Activated naive CD4-positive, alpha-beta T cell treated with anti-CD3 and anti-CD28 coated beads, Interleukin-2, amount 50 U/mL, for 24 hours (primary cell): ENCODE measurements at regions not wholly inside any gene's neighbourhood (a gene's known extent, or its start where the extent isn't known, plus 50 kb on each side); places are given as distances from the start of the nearest gene placed in this dataset.
"Not testable (repeated sequence)": the region's sequence is repeated elsewhere in the genome, so short reads cannot be mapped to it uniquely, and the experiment has no call there.

Experiments
- H3K27ac Mint-ChIP-seq: one replicate; pipeline ENCODE4 v1.8.0; 2021; ENCODE audit warnings: mild to moderate bottlenecking, mixed read lengths
- H3K27me3 Mint-ChIP-seq: one replicate; pipeline ENCODE4 v1.8.0; 2021; ENCODE audit warnings: mixed read lengths
- H3K36me3 Mint-ChIP-seq: one replicate; pipeline ENCODE4 v1.8.0; 2021; ENCODE audit warnings: mixed read lengths
- H3K4me1 Mint-ChIP-seq: one replicate; pipeline ENCODE4 v1.8.0; 2021; ENCODE audit warnings: mixed read lengths
- H3K4me3 Mint-ChIP-seq: one replicate; pipeline ENCODE4 v1.8.0; 2021; ENCODE audit warnings: mild to moderate bottlenecking, mixed read lengths
- H3K9me3 Mint-ChIP-seq: one replicate; pipeline ENCODE4 v1.8.0; 2021; ENCODE audit warnings: mixed read lengths

DNA sequence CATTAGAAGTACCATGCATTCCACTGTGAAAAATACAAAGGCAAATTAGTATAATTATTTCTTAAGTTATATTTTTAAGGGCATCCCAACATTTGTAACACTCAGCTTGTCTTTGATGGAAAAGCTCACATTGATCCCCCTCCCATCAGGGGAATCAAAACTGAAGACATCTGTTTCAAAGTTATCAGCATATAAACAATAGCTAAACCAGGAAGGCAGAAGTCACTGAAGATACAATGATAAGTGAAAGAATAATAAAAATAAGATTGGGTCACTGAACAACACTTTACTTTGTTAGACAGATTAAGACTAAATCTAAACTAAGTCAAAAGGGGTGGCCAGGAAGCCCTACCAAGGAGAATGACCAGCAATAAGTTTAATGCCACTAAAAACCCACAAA is 801.9 kb upstream of the ACO1 start:
- Mint-ChIP-seq H3K4me1 (no peaks in the 10 kb centered on the region), H3K27ac (no peak overlapping the region), H3K36me3 (peaks cover 2% of the 10 kb centered on the region), H3K27me3 (no peaks in the 10 kb centered on the region), H3K4me3 (no peak overlapping the region), H3K9me3 (peaks cover 6% of the 10 kb centered on the region)

- H3K36me3 Mint-ChIP-seq, result peaks cover 2% of the 10 kb centered on the region
- peaks cover 6% of the 10 kb centered on the region for H3K9me3 Mint-ChIP-seq
- H3K27ac Mint-ChIP-seq, result no peak overlapping the region
- H3K4me1 Mint-ChIP-seq, result no peaks in the 10 kb centered on the region
- H3K27me3 Mint-ChIP-seq, result no peaks in the 10 kb centered on the region
- H3K4me3 Mint-ChIP-seq, result no peak overlapping the region
These were observed 799.3 kb upstream of the ACO1 start for GRCh38 chr9:31585158-31585557.

DNA sequence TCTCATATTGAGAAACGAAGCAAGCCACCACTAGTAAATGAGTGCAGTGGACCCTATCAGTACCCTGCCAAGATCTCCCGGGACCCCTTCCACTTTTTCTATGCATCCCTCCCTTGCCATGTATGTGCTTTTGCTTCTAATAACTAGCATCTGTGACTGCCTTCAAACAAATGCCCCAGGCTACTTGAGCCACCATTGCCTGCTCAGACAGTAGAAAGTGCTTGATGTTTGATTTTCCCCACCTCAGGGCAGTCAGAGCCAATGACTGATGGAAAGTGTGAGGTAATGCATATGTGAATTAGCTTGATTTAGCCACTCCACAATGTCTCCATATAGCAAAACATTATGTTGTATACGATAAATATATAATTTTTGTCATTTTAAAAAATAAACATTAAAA is 797.3 kb upstream of the ACO1 start:
- Mint-ChIP-seq H3K4me1 (no peaks in the 10 kb centered on the region), H3K36me3 (no peaks in the 10 kb centered on the region), H3K27me3 (no peaks in the 10 kb centered on the region), H3K27ac (no peak overlapping the region), H3K9me3 (no peaks in the 10 kb centered on the region), H3K4me3 (no peak overlapping the region)

- Mint-ChIP-seq H3K36me3 (no peaks in the 10 kb centered on the region), H3K4me3 (no peak overlapping the region), H3K27ac (no peak overlapping the region), H3K4me1 (no peaks in the 10 kb centered on the region), H3K27me3 (no peaks in the 10 kb centered on the region), H3K9me3 (no peaks in the 10 kb centered on the region)
These were observed 796.4 kb upstream of the ACO1 start for GRCh38 chr9:31588006-31588405.

DNA sequence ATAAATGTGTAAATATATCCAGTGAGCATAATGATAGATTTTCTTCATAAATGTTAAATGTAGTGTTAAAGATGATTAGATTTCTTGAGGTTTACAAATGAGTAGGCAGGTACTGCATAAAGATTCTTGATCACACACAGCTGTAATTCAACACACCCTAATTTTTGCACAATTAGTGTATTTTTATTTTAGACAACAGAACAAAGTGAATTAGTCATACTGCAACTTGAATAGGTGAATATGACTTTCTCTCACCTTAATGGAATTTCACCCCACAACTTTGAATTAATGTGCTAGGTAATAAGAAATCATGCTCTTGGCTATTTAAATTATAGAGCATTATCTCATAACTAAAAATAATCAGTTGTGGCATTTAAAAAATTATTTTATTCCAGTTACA is 795.7 kb upstream of the ACO1 start:
- H3K36me3 Mint-ChIP-seq, result no peaks in the 10 kb centered on the region
- no peak overlapping the region for H3K4me3 Mint-ChIP-seq
- H3K9me3 Mint-ChIP-seq, result no peaks in the 10 kb centered on the region
- no peaks in the 10 kb centered on the region for H3K27me3 Mint-ChIP-seq
- H3K27ac Mint-ChIP-seq, result no peak overlapping the region
- no peaks in the 10 kb centered on the region for H3K4me1 Mint-ChIP-seq

- no peak overlapping the region for H3K27ac Mint-ChIP-seq
- no peaks in the 10 kb centered on the region for H3K27me3 Mint-ChIP-seq
- H3K9me3 Mint-ChIP-seq, result no peaks in the 10 kb centered on the region
- H3K4me1 Mint-ChIP-seq, result no peaks in the 10 kb centered on the region
- H3K36me3 Mint-ChIP-seq, result no peaks in the 10 kb centered on the region
- H3K4me3 Mint-ChIP-seq, result no peak overlapping the region
These were observed 794.4 kb upstream of the ACO1 start for GRCh38 chr9:31590091-31590490.

- not testable (repeated sequence) for H3K36me3 Mint-ChIP-seq, H3K4me3 Mint-ChIP-seq, H3K27ac Mint-ChIP-seq, H3K27me3 Mint-ChIP-seq, H3K9me3 Mint-ChIP-seq
- H3K4me1 Mint-ChIP-seq, result peaks cover 10% of the 10 kb centered on the region
These were observed 787.4 kb upstream of the ACO1 start for GRCh38 chr9:31597086-31597485.

- Mint-ChIP-seq H3K27ac (no peak overlapping the region), H3K36me3 (no peaks in the 10 kb centered on the region)
These were observed 786.5 kb upstream of the ACO1 start for GRCh38 chr9:31597977-31598376.

GRCh38 chr9:31601666-31602065 is 782.8 kb upstream of the ACO1 start:
- no peaks in the 10 kb centered on the region for H3K9me3 Mint-ChIP-seq
- H3K27me3 Mint-ChIP-seq, result no peaks in the 10 kb centered on the region
- H3K27ac Mint-ChIP-seq, result no peak overlapping the region
- peaks cover 10% of the 10 kb centered on the region for H3K4me1 Mint-ChIP-seq
- H3K36me3 Mint-ChIP-seq, result no peaks in the 10 kb centered on the region
- H3K4me3 Mint-ChIP-seq, result no peak overlapping the region

More at GRCh38 chr9:31597977-31598376, 786.5 kb upstream of the ACO1 start:
- no peaks in the 10 kb centered on the region for H3K9me3 Mint-ChIP-seq
- no peak overlapping the region for H3K4me3 Mint-ChIP-seq
- H3K4me1 Mint-ChIP-seq, result peaks cover 10% of the 10 kb centered on the region
- H3K27me3 Mint-ChIP-seq, result no peaks in the 10 kb centered on the region

- no peaks in the 10 kb centered on the region for H3K9me3 Mint-ChIP-seq
- H3K27ac Mint-ChIP-seq, result no peak overlapping the region
- no peaks in the 10 kb centered on the region for H3K4me1 Mint-ChIP-seq
- no peaks in the 10 kb centered on the region for H3K27me3 Mint-ChIP-seq
- H3K4me3 Mint-ChIP-seq, result no peak overlapping the region
- no peaks in the 10 kb centered on the region for H3K36me3 Mint-ChIP-seq
These were observed 779.9 kb upstream of the ACO1 start for GRCh38 chr9:31604531-31604930.

DNA sequence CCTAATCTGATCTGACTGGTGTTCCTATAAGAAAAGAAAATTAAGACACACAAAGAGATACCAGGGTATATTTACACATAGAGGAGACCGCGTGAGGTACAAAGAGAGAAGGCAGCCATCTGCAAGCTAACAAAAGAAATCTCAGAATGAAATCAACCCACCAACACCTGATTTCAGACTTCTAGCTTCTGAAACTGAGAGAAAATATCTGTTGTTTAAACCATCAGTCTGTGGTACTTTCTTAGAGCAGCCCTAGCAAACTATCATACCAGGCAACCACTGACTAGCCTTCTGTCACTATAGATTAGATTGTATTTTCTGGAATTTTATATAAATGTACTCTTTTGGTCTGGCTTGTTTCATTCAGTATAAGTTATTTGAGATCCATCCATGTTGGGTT is 779.3 kb upstream of the ACO1 start:
- Mint-ChIP-seq H3K36me3 (no peaks in the 10 kb centered on the region), H3K4me1 (no peaks in the 10 kb centered on the region), H3K27ac (no peak overlapping the region), H3K27me3 (no peaks in the 10 kb centered on the region), H3K4me3 (no peak overlapping the region), H3K9me3 (no peaks in the 10 kb centered on the region)

GRCh38 chr9:31606678-31607077 is 777.8 kb upstream of the ACO1 start:
- Mint-ChIP-seq H3K36me3 (no peaks in the 10 kb centered on the region), H3K27ac (no peak overlapping the region), H3K4me1 (no peaks in the 10 kb centered on the region), H3K4me3 (no peak overlapping the region), H3K9me3 (no peaks in the 10 kb centered on the region), H3K27me3 (no peaks in the 10 kb centered on the region)

DNA sequence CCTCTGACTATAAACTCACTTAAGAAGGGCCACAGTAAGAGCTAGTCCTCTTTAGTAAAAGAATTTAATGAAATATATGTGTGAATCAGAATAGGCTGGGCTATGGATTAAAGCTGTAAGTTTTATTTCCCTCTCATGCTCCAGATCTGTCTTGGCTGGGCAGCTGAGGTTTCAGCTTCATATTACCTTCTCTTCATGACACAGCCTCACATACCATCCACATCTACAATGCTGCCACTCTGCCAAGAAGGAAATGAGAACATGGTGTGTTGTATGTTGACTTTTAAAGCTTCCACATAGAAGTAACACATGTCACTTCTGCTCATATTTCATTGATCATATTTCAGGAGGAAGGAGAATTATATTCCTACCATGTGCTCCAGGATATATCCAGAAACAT is 776.0 kb upstream of the ACO1 start:
- H3K4me1 Mint-ChIP-seq, result no peaks in the 10 kb centered on the region
- no peaks in the 10 kb centered on the region for H3K36me3 Mint-ChIP-seq
- no peak overlapping the region for H3K27ac Mint-ChIP-seq
- H3K4me3 Mint-ChIP-seq, result no peak overlapping the region
- H3K9me3 Mint-ChIP-seq, result no peaks in the 10 kb centered on the region
- H3K27me3 Mint-ChIP-seq, result no peaks in the 10 kb centered on the region

DNA sequence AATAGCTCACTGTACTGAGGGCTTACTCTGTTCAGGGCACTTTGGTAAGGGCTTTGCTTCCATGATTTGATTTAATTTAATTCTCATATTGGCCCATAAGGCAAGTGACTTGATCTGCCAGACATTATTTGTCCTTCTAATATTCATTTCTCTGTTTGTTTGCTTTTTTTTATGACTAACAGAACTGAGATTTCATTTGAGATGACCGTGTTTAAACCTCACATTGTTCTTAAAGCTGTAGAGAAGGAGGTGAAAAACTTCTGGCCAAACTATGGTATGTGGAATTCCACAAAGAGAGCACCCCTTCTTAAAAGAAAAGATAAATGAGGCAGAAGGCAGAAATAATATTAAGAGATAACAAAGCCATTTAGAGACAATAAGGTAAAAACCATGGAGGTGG is 775.6 kb upstream of the ACO1 start:
- no peaks in the 10 kb centered on the region for H3K27me3 Mint-ChIP-seq
- H3K4me3 Mint-ChIP-seq, result no peak overlapping the region
- no peak overlapping the region for H3K27ac Mint-ChIP-seq
- no peaks in the 10 kb centered on the region for H3K9me3 Mint-ChIP-seq
- no peaks in the 10 kb centered on the region for H3K36me3 Mint-ChIP-seq
- H3K4me1 Mint-ChIP-seq, result no peaks in the 10 kb centered on the region

GRCh38 chr9:31612336-31613030 is 772.0 kb upstream of the ACO1 start:
- Mint-ChIP-seq H3K36me3 (no peaks in the 10 kb centered on the region), H3K27me3 (no peaks in the 10 kb centered on the region), H3K27ac (no peak overlapping the region), H3K4me1 (no peaks in the 10 kb centered on the region), H3K9me3 (no peaks in the 10 kb centered on the region), H3K4me3 (no peak overlapping the region)

- Mint-ChIP-seq H3K27me3 (no peaks in the 10 kb centered on the region), H3K9me3 (no peaks in the 10 kb centered on the region), H3K4me3 (no peak overlapping the region), H3K4me1 (no peaks in the 10 kb centered on the region), H3K36me3 (no peaks in the 10 kb centered on the region), H3K27ac (no peak overlapping the region)
These were observed 768.5 kb upstream of the ACO1 start for GRCh38 chr9:31615966-31616365.

GRCh38 chr9:31623511-31623910 is 760.9 kb upstream of the ACO1 start:
- Mint-ChIP-seq H3K4me1 (no peaks in the 10 kb centered on the region), H3K36me3 (no peaks in the 10 kb centered on the region)

More at GRCh38 chr9:31623511-31623910, 760.9 kb upstream of the ACO1 start:
- no peaks in the 10 kb centered on the region for H3K9me3 Mint-ChIP-seq
- H3K27ac Mint-ChIP-seq, result no peak overlapping the region
- no peaks in the 10 kb centered on the region for H3K27me3 Mint-ChIP-seq
- no peak overlapping the region for H3K4me3 Mint-ChIP-seq
